H1 (cell line): ENCODE measurements at regions not wholly inside any gene's neighbourhood (a gene's known extent, or its start where the extent isn't known, plus 50 kb on each side); places are given as distances from the start of the nearest gene placed in this dataset.

Source experiments
- JUND ChIP-seq: IDR thresholded peaks from 2 replicates; pipeline ENCODE4 v1.6.1; 2011; ENCODE audit warnings: mild to moderate bottlenecking, improper control_type of control experiment, low read length
- TF ChIP-seq, protein P1 (sequence below): fragments of 300-600 bp; sonication (generic); IDR thresholded peaks from 2 replicates; pipeline ENCODE4 v1.7.1; 2012; ENCODE audit warnings: low read length, moderate library complexity, mild to moderate bottlenecking, inconsistent platforms; ENCODE audit not compliant: insufficient replicate concordance
- TF ChIP-seq, protein P2 (sequence below), 3 experiments: IDR thresholded peaks; 1 replicate in 2 of 3; 2 replicates in 1 of 3; pipeline versions ENCODE4 v1.5.1 to v1.6.1; 2011; ENCODE audit warnings: low read length in 3 of 3, mild to moderate bottlenecking in 3 of 3, inconsistent platforms in 2 of 3, low read depth in 1 of 3, moderate library complexity in 1 of 3; ENCODE audit not compliant: insufficient read depth in 1 of 3; ENCODE audit errors: control extremely low read depth in 1 of 3

DNA sequence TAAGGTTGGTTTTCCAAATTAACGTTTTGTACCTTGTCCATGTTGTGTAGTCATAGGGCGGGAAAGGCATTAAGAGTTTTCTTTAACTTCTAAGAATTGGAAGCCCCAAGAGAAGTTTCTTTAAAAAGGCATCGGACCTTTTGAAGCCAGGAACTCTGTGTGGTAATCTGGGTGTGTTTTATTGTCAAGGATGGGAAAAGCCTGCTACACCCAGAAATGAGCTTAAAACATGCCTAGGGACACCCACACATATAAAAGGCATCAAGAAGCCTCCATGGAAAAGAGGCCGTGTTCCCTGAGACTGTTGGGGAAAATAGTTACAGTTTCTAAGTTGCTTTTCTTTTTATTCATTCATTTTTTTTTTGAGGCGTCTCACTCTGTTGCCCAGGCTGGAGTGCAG lies 81.0 kb upstream of the PTHLH start (continued):
- TF ChIP-seq, protein P1, sequence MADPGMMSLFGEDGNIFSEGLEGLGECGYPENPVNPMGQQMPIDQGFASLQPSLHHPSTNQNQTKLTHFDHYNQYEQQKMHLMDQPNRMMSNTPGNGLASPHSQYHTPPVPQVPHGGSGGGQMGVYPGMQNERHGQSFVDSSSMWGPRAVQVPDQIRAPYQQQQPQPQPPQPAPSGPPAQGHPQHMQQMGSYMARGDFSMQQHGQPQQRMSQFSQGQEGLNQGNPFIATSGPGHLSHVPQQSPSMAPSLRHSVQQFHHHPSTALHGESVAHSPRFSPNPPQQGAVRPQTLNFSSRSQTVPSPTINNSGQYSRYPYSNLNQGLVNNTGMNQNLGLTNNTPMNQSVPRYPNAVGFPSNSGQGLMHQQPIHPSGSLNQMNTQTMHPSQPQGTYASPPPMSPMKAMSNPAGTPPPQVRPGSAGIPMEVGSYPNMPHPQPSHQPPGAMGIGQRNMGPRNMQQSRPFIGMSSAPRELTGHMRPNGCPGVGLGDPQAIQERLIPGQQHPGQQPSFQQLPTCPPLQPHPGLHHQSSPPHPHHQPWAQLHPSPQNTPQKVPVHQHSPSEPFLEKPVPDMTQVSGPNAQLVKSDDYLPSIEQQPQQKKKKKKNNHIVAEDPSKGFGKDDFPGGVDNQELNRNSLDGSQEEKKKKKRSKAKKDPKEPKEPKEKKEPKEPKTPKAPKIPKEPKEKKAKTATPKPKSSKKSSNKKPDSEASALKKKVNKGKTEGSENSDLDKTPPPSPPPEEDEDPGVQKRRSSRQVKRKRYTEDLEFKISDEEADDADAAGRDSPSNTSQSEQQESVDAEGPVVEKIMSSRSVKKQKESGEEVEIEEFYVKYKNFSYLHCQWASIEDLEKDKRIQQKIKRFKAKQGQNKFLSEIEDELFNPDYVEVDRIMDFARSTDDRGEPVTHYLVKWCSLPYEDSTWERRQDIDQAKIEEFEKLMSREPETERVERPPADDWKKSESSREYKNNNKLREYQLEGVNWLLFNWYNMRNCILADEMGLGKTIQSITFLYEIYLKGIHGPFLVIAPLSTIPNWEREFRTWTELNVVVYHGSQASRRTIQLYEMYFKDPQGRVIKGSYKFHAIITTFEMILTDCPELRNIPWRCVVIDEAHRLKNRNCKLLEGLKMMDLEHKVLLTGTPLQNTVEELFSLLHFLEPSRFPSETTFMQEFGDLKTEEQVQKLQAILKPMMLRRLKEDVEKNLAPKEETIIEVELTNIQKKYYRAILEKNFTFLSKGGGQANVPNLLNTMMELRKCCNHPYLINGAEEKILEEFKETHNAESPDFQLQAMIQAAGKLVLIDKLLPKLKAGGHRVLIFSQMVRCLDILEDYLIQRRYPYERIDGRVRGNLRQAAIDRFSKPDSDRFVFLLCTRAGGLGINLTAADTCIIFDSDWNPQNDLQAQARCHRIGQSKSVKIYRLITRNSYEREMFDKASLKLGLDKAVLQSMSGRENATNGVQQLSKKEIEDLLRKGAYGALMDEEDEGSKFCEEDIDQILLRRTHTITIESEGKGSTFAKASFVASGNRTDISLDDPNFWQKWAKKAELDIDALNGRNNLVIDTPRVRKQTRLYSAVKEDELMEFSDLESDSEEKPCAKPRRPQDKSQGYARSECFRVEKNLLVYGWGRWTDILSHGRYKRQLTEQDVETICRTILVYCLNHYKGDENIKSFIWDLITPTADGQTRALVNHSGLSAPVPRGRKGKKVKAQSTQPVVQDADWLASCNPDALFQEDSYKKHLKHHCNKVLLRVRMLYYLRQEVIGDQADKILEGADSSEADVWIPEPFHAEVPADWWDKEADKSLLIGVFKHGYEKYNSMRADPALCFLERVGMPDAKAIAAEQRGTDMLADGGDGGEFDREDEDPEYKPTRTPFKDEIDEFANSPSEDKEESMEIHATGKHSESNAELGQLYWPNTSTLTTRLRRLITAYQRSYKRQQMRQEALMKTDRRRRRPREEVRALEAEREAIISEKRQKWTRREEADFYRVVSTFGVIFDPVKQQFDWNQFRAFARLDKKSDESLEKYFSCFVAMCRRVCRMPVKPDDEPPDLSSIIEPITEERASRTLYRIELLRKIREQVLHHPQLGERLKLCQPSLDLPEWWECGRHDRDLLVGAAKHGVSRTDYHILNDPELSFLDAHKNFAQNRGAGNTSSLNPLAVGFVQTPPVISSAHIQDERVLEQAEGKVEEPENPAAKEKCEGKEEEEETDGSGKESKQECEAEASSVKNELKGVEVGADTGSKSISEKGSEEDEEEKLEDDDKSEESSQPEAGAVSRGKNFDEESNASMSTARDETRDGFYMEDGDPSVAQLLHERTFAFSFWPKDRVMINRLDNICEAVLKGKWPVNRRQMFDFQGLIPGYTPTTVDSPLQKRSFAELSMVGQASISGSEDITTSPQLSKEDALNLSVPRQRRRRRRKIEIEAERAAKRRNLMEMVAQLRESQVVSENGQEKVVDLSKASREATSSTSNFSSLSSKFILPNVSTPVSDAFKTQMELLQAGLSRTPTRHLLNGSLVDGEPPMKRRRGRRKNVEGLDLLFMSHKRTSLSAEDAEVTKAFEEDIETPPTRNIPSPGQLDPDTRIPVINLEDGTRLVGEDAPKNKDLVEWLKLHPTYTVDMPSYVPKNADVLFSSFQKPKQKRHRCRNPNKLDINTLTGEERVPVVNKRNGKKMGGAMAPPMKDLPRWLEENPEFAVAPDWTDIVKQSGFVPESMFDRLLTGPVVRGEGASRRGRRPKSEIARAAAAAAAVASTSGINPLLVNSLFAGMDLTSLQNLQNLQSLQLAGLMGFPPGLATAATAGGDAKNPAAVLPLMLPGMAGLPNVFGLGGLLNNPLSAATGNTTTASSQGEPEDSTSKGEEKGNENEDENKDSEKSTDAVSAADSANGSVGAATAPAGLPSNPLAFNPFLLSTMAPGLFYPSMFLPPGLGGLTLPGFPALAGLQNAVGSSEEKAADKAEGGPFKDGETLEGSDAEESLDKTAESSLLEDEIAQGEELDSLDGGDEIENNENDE: no peak
- TF ChIP-seq, protein P2, sequence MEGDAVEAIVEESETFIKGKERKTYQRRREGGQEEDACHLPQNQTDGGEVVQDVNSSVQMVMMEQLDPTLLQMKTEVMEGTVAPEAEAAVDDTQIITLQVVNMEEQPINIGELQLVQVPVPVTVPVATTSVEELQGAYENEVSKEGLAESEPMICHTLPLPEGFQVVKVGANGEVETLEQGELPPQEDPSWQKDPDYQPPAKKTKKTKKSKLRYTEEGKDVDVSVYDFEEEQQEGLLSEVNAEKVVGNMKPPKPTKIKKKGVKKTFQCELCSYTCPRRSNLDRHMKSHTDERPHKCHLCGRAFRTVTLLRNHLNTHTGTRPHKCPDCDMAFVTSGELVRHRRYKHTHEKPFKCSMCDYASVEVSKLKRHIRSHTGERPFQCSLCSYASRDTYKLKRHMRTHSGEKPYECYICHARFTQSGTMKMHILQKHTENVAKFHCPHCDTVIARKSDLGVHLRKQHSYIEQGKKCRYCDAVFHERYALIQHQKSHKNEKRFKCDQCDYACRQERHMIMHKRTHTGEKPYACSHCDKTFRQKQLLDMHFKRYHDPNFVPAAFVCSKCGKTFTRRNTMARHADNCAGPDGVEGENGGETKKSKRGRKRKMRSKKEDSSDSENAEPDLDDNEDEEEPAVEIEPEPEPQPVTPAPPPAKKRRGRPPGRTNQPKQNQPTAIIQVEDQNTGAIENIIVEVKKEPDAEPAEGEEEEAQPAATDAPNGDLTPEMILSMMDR (IDR thresholded peaks at IDR 0.05; ENCODE audit: control extremely low read depth in 1 of 3, insufficient read depth in 1 of 3, low read depth in 1 of 3, low read length in 3 of 3): no peak
- TF ChIP-seq JUND: no peak
- TF ChIP-seq, all 59 proteins: peak for 0
